Adipocyte (in vitro differentiated cells): ENCODE measurements at regions not wholly inside any gene's neighbourhood (a gene's known extent, or its start where the extent isn't known, plus 50 kb on each side); places are given as distances from the start of the nearest gene placed in this dataset.
"Not testable (repeated sequence)": the region's sequence is repeated elsewhere in the genome, so short reads cannot be mapped to it uniquely, and the experiment has no call there.

ENCODE experiments used
- DNase-seq: peaks from one replicate; pipeline ENCODE4 v3.0.0-alpha.2; 2015; ENCODE audit warnings: low read depth
- H3K27me3 ChIP-seq: replicated peaks from 2 replicates; pipeline ENCODE4 v1.7.0; 2013; ENCODE audit warnings: mild to moderate bottlenecking, low read length, moderate library complexity; ENCODE audit not compliant: control insufficient read depth, insufficient read depth
- H3K36me3 ChIP-seq: 2 replicates; pipeline ENCODE4 v1.7.0; 2013; ENCODE audit warnings: low read length, mild to moderate bottlenecking, moderate library complexity; ENCODE audit not compliant: control insufficient read depth, insufficient read depth, severe bottlenecking
- H3K4me1 ChIP-seq: 2 replicates; pipeline ENCODE4 v1.7.0; 2013; ENCODE audit warnings: mild to moderate bottlenecking, low read length, moderate library complexity; ENCODE audit not compliant: control insufficient read depth, insufficient read depth
- H3K4me3 ChIP-seq: 2 replicates; pipeline ENCODE4 v1.7.0; 2013; ENCODE audit warnings: mild to moderate bottlenecking, low read length, moderate library complexity
- H3K9ac ChIP-seq: 2 replicates; pipeline ENCODE4 v1.7.0; 2013; ENCODE audit warnings: mild to moderate bottlenecking, low read length, moderate library complexity
- H3K9me3 ChIP-seq: 2 replicates; pipeline ENCODE4 v1.7.0; 2013; ENCODE audit warnings: mild to moderate bottlenecking, low read length, moderate library complexity; ENCODE audit not compliant: control insufficient read depth

DNA sequence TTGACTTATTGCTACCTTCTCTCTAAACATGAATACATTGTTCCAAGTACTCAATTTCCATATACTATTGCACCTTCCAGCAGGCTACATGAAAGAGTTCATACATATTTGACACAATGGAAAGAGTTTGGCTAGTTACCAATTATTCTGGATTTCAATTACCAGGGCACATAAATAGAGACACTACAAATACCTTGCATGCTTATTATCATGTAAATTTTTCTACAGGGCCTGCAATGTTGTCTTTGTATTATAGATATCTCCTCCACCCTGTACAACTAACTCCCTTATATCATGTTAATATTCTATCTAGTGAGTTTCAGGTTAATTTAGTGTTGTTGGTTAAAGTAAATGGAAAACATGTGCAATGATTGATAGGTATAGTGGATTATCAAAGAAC is 540.7 kb upstream of the SLITRK5 start:
- H3K9me3 ChIP-seq = no peaks in the 10 kb centered on the region
- DNase-seq = no peak
- H3K36me3 ChIP-seq = no peaks in the 10 kb centered on the region
- H3K4me1 ChIP-seq = peaks cover 11% of the 10 kb centered on the region
- no peak overlapping the region for H3K9ac ChIP-seq
- H3K4me3 ChIP-seq = no peak overlapping the region
- H3K27me3 ChIP-seq = no peaks in the 10 kb centered on the region

DNA sequence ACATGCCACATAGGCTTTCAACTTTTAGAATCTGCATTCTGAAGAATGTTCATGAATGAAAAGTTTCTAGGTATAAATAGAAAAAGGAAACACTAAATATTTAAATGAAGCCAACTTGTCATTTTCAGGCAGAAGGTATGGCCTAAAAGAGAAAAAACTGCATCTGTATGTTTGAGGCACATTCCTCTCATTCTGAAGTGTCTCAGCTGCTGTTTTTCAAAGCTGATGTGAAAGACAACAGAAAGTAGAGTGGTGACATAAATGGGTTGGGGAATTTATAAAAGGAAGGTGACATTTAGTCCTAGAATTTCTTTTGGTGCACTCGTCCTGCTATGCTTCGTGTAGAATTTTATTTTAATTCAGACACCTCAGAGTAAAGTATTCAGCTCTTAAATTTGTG is 539.6 kb upstream of the SLITRK5 start:
- Histone ChIP-seq H3K9me3 (no peaks in the 10 kb centered on the region), H3K27me3 (no peaks in the 10 kb centered on the region), H3K4me1 (peaks cover 11% of the 10 kb centered on the region), H3K36me3 (no peaks in the 10 kb centered on the region), H3K9ac (no peak overlapping the region), H3K4me3 (no peak overlapping the region)
- DNase-seq = no peak

DNA sequence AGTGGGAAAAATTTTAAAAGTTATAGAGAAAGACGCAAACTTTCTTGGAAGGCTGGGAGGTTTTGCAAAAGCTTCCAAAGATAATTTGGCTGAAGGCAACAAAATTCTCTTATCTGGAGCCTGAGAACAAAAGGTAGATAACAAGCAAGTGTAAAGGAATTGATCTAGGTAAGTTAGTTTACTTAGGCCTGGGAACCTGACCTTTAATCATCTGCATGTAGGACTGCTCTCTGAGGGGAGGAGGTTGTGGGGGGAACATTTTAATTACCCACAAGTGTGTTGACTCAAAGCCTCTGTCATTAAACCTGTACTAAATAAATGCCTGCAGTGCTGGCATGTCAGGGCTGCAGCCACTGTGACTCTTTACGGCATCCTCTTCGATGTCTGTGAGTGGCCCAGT is 532.3 kb upstream of the SLITRK5 start:
- peaks cover 4% of the 10 kb centered on the region for H3K9me3 ChIP-seq
- H3K27me3 ChIP-seq = no peaks in the 10 kb centered on the region
- no peak for DNase-seq
- H3K4me1 ChIP-seq = no peaks in the 10 kb centered on the region
- H3K36me3 ChIP-seq = no peaks in the 10 kb centered on the region
- H3K9ac ChIP-seq = no peak overlapping the region
- H3K4me3 ChIP-seq = no peak overlapping the region

DNA sequence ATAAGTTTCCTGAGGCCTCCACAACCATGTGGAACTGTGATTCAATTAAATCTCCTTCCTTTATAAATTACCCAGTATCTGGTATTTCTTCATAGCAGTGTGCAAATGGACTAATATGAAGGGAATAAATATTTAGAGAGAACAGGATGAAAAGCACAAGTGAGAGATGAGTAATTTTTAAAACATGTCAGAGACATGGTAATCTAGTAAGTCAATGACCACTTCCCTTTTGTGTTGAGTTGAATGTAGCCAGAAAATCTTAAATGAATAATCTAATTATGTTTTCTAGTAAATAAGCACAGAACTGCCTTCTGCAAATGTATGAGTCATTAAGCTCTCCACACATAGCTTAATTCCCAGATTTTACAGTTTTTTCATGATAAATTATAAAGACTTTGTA is 524.1 kb upstream of the SLITRK5 start:
- H3K9me3 ChIP-seq = no peaks in the 10 kb centered on the region
- H3K4me1 ChIP-seq = no peaks in the 10 kb centered on the region
- no peak for DNase-seq
- H3K9ac ChIP-seq = no peak overlapping the region
- no peaks in the 10 kb centered on the region for H3K36me3 ChIP-seq
- no peaks in the 10 kb centered on the region for H3K27me3 ChIP-seq
- H3K4me3 ChIP-seq = no peak overlapping the region

DNA sequence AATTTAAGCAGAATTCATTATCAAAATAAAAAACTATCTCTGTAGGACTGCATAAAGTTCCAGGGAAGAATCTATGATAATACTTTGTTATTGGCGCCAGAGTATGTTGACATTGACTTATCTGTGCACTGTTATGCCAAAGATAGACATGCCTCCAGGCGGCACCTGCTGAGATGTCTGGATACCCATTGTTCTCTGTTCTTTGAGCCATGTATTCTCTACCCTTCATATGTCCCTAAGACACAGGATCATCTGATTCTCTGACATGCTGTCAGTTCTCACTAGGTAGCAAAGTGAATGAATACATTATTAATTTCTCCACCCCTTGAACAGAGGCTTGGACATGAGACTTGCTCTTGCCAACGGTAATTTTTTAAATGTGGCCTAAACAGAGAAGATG is 517.8 kb upstream of the SLITRK5 start:
- Histone ChIP-seq H3K4me1 (no peaks in the 10 kb centered on the region), H3K4me3 (no peak overlapping the region), H3K9ac (no peak overlapping the region), H3K36me3 (no peaks in the 10 kb centered on the region), H3K27me3 (no peaks in the 10 kb centered on the region), H3K9me3 (peaks cover 3% of the 10 kb centered on the region)
- no peak for DNase-seq

DNA sequence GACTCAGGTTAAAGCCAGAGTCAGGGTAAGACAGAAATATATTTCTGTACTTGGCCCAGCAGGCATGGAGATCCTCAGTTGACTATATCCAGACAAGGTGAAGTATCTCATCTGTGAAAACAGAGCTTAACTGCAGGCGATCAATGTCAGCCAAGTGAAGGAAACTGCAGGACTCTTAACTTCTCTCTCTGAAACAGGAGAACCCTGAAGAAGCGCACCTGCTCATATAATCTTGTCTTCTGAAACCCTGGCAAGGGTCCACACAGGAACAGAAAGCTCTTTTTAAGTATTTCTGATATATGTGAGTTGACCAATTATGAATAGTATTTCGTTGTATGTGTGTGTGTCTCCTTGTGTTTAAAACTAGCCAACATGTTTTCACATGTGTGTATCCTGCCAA is 504.8 kb upstream of the SLITRK5 start:
- no peak overlapping the region for H3K9ac ChIP-seq

DNA sequence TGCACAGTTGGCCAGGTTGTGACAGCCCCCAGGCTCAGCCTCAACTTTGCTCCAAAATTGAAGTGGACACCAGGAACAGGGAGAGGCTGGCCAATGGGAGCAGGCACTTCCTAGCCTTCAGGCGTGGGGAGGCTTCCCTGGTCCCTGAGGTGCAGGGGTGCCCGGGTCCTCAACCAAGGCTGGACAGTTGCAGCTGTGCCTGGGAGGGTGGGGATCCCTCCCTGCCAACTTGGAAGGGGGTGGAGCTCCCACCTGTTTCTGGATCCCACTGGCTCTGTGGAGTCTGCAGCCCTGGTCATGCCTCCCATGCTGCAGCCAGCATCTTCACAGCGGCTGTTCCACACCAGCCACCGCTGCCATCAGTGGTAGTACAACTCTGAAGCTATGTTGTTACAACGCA is 502.8 kb upstream of the SLITRK5 start:
- Histone ChIP-seq H3K27me3 (no peaks in the 10 kb centered on the region), H3K4me1 (no peaks in the 10 kb centered on the region), H3K4me3 (no peak overlapping the region), H3K36me3 (no peaks in the 10 kb centered on the region), H3K9ac (no peak overlapping the region), H3K9me3 (no peaks in the 10 kb centered on the region)
- no peak for DNase-seq

More for the DNA sequence above, 504.8 kb upstream of the SLITRK5 start:
- Histone ChIP-seq H3K27me3 (no peaks in the 10 kb centered on the region), H3K36me3 (no peaks in the 10 kb centered on the region), H3K4me1 (no peaks in the 10 kb centered on the region), H3K4me3 (no peak overlapping the region), H3K9me3 (no peaks in the 10 kb centered on the region)
- DNase-seq = no peak

DNA sequence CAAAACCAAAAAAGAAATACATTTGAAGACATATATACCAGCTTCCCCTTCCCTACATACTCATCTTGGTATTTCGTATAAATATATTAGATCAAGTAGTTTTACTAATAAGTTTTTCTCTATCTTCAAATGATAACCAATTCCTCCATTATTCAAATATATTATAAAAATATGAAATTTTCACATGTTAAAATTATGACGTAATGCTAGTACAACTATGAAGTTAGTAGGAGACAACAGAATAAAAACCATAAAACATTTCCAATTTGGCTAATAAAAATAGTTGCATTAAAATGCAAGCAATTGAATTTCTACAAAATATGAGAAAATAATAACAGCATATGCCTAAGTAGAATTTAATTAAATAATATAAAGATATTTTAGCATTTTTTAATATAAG is 501.8 kb upstream of the SLITRK5 start:
- Histone ChIP-seq H3K9ac (no peak overlapping the region), H3K4me1 (no peaks in the 10 kb centered on the region), H3K9me3 (no peaks in the 10 kb centered on the region), H3K4me3 (no peak overlapping the region), H3K27me3 (no peaks in the 10 kb centered on the region), H3K36me3 (no peaks in the 10 kb centered on the region)
- no peak for DNase-seq

DNA sequence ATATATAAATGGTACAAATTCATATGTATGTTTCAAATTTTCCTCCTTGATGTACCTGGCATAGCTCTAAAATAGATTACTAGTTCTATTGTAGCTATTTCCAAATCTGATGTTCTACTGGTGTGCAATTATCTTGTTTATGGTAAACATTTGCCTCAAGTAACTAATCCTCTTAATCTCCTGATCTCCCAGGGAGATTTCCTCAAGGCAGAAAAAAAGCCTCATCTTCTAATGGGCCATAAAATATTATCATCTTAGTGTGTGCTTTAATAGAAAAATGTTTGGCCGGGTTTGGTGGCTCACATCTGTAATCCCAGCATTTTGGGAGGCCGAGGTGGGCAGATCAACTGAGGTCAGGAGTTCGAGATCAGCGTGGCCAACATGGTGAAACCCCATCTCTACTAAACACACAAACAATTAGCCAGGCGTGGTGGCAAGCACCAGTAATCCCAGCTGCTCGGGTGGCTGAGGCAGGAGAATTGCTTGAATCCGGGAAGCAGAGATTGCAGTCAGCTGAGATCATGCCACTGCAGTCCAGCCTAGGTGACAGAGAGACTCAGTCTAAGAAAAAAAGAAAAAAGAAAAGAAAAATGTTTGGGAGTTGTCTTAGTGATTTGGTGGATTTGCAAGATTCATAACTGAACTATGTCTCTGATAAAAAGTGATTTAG is 498.9 kb upstream of the SLITRK5 start:
- H3K9me3 ChIP-seq = no peaks in the 10 kb centered on the region
- no peak overlapping the region for H3K9ac ChIP-seq
- no peaks in the 10 kb centered on the region for H3K36me3 ChIP-seq
- H3K27me3 ChIP-seq = no peaks in the 10 kb centered on the region
- H3K4me3 ChIP-seq = no peak overlapping the region
- no peak for DNase-seq
- H3K4me1 ChIP-seq = no peaks in the 10 kb centered on the region

DNA sequence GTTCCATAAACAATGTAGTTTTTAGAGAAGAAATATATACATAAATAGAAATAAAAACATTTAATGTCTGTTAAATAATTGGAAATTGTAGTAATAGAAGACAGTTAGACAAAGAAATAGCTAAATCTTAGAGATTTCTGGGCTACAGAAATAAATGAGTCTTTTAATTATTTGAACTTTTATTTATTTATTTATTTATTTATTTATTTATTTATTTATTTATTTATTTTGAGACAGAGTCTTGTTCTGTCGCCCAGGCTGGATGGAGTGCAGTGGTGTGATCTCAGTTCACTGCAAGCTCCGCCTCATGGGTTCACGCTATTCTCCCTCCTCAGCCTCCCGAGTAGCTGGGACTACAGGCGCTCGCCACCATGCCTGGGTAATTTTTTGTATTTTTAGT is 486.0 kb upstream of the SLITRK5 start:
- not testable (repeated sequence) for DNase-seq, H3K9ac ChIP-seq, H3K9me3 ChIP-seq, H3K36me3 ChIP-seq, H3K4me1 ChIP-seq, H3K4me3 ChIP-seq, H3K27me3 ChIP-seq

DNA sequence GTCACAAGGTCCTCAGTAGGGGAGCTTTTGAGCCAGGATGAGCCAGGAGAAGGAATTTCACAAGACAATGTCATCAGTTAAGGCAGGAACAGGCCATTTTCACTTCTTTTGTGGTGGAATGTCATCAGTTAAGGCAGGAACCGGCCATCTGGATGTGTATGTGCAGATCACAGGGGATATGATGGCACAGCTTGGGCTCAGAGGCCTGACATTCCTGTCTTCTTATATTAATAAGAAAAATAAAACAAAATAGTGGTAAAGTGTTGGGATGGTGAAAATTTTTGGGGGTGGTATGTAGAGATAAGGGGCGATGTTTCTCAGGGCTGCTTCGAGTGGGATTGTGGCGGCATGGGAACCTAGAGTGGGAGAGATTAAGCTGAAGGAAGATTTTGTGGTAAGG is 484.5 kb upstream of the SLITRK5 start:
- not testable (repeated sequence) for H3K27me3 ChIP-seq, H3K36me3 ChIP-seq, DNase-seq, H3K9ac ChIP-seq, H3K9me3 ChIP-seq, H3K4me1 ChIP-seq, H3K4me3 ChIP-seq

DNA sequence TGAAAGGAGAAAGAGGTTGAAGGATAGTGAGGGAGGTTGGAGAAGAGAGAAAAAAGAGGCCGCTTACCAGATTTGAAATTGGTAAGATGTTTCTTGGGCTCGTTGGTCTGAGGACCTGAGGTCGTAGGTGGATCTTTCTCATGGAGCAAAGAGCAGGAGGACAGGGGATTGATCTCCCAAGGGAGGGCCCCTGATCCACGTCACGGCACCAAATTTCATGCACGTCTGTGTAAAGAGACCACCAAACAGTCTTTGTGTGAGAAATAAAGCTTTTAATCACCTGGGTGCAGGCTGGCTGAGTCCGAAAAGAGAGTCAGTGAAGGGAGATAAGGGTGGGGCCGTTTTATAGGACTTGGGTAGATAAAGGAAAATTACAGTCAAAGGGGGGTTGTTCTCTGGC is 479.7 kb upstream of the SLITRK5 start:
- not testable (repeated sequence) for H3K4me3 ChIP-seq, H3K36me3 ChIP-seq, H3K27me3 ChIP-seq, DNase-seq, H3K9me3 ChIP-seq, H3K9ac ChIP-seq, H3K4me1 ChIP-seq
